CD14-positive monocyte (primary cell): ENCODE measurements at regions not wholly inside any gene's neighbourhood (a gene's known extent, or its start where the extent isn't known, plus 50 kb on each side); places are given as distances from the start of the nearest gene placed in this dataset.

Source experiments
- DNase-seq, 3 donors: peaks; one replicate each; pipeline ENCODE4 v3.0.0-alpha.2; 2011 to 2022
- H2AFZ ChIP-seq: 2 replicates; pipeline ENCODE4 v1.6.0; 2012; ENCODE audit warnings: mild to moderate bottlenecking, low read depth, low read length, inconsistent platforms; ENCODE audit not compliant: insufficient read depth, poor library complexity, severe bottlenecking
- H3K27ac ChIP-seq, 2 donors: 1 replicate in 1 of 2; 2 replicates in 1 of 2; pipeline ENCODE4 v1.5.1; 2012 to 2013; ENCODE audit warnings: low read length in 2 of 2, control low read depth in 1 of 2, inconsistent platforms in 1 of 2, low read depth in 1 of 2, mild to moderate bottlenecking in 1 of 2
- H3K27me3 ChIP-seq, 2 donors: one replicate each; pipeline versions ENCODE4 v1.6.0 to v1.6.1; 2011 to 2013; ENCODE audit warnings: low read length in 2 of 2; ENCODE audit not compliant: control insufficient read depth in 2 of 2, insufficient read depth in 2 of 2
- H3K36me3 ChIP-seq, 2 donors: replicated peaks in 1 of 2; 1 replicate in 1 of 2; 2 replicates in 1 of 2; pipeline versions ENCODE4 v1.5.1 to v1.6.1; 2012 to 2013; ENCODE audit warnings: low read length in 2 of 2, control low read depth in 1 of 2, inconsistent platforms in 1 of 2, mild to moderate bottlenecking in 1 of 2; ENCODE audit not compliant: insufficient read depth in 2 of 2, control insufficient read depth in 1 of 2
- H3K4me1 ChIP-seq, 2 donors: 1 replicate in 1 of 2; 2 replicates in 1 of 2; pipeline versions ENCODE4 v1.5.1 to v1.6.1; 2012 to 2013; ENCODE audit warnings: low read length in 2 of 2, control low read depth in 1 of 2, inconsistent platforms in 1 of 2, mild to moderate bottlenecking in 1 of 2, moderate library complexity in 1 of 2; ENCODE audit not compliant: insufficient read depth in 2 of 2, control insufficient read depth in 1 of 2
- H3K4me2 ChIP-seq: replicated peaks from 2 replicates; pipeline ENCODE3; 2012; ENCODE audit warnings: low read length, moderate library complexity, mild to moderate bottlenecking; ENCODE audit not compliant: poor library complexity, severe bottlenecking; ENCODE audit errors: extremely low read depth
- H3K4me3 ChIP-seq, 3 experiments: fragments of 200-600 bp in 1 of 3; sonication (generic) in 1 of 3; replicated peaks in 1 of 3; 1 replicate in 2 of 3; 2 replicates in 1 of 3; pipeline ENCODE4 v1.5.1; 2011 to 2013; ENCODE audit warnings: low read length in 3 of 3, mild to moderate bottlenecking in 3 of 3, control low read depth in 2 of 3, low read depth in 2 of 3, inconsistent platforms in 1 of 3, moderate library complexity in 1 of 3
- H3K79me2 ChIP-seq: 2 replicates; pipeline ENCODE4 v1.6.0; 2012; ENCODE audit warnings: mild to moderate bottlenecking, control low read depth, inconsistent platforms, low read length, moderate library complexity; ENCODE audit not compliant: insufficient read depth
- H3K9ac ChIP-seq: 2 replicates; pipeline ENCODE4 v1.6.0; 2017; ENCODE audit warnings: low read length, mild to moderate bottlenecking; ENCODE audit not compliant: insufficient read depth, poor library complexity, severe bottlenecking
- H3K9me3 ChIP-seq, 2 donors: replicated peaks in 1 of 2; 1 replicate in 1 of 2; 2 replicates in 1 of 2; pipeline versions ENCODE4 v1.5.1 to v1.6.1; 2012 to 2013; ENCODE audit warnings: low read length in 2 of 2, control low read depth in 1 of 2; ENCODE audit not compliant: control insufficient read depth in 1 of 2, insufficient read depth in 1 of 2
- H4K20me1 ChIP-seq: 2 replicates; pipeline ENCODE4 v1.6.0; 2012; ENCODE audit warnings: mild to moderate bottlenecking, low read length, control low read depth, moderate library complexity; ENCODE audit not compliant: insufficient read depth
- H3K27ac Mint-ChIP-seq, 7 donors: one replicate each; pipeline ENCODE4 v1.8.0; 2020; ENCODE audit warnings: mild to moderate bottlenecking in 7 of 7, mixed read lengths in 7 of 7, moderate library complexity in 6 of 7, inconsistent platforms in 2 of 7
- H3K27me3 Mint-ChIP-seq, 3 donors: one replicate each; pipeline ENCODE4 v1.8.0; 2021 to 2022; ENCODE audit warnings: low read depth in 3 of 3, mild to moderate bottlenecking in 3 of 3, mixed read lengths in 3 of 3, moderate library complexity in 3 of 3, inconsistent platforms in 1 of 3
- H3K36me3 Mint-ChIP-seq, 2 donors: one replicate each; pipeline ENCODE4 v1.8.0; 2020; ENCODE audit warnings: mixed read lengths in 2 of 2, inconsistent platforms in 1 of 2, mild to moderate bottlenecking in 1 of 2
- H3K4me1 Mint-ChIP-seq: one replicate; pipeline ENCODE4 v1.8.0; 2020; ENCODE audit warnings: mild to moderate bottlenecking, mixed read lengths
- H3K4me3 Mint-ChIP-seq, 2 donors: one replicate each; pipeline ENCODE4 v1.8.0; 2020; ENCODE audit warnings: mild to moderate bottlenecking in 2 of 2, mixed read lengths in 2 of 2, moderate library complexity in 1 of 2
- H3K9me3 Mint-ChIP-seq, 7 donors: one replicate each; pipeline ENCODE4 v1.8.0; 2020 to 2022; ENCODE audit warnings: mixed read lengths in 7 of 7, mild to moderate bottlenecking in 6 of 7, moderate library complexity in 6 of 7, inconsistent platforms in 2 of 7
- CTCF ChIP-seq: fragments of 200-600 bp; IDR thresholded peaks from one replicate; pipeline ENCODE4 v1.8.0; 2022; ENCODE audit warnings: antibody characterized with exemption, mild to moderate bottlenecking
- WGBS: methylation state at CpG from one replicate; pipeline ENCODE4 v1.1.5; 2013; ENCODE audit warnings: missing lambda C conversion rate; ENCODE audit not compliant: insufficient coverage; 5-methylcytosine and 5-hydroxymethylcytosine counted together
- intact Hi-C, 2 donors: fragments of 100-400 bp; cut with micrococcal nuclease; formaldehyde crosslinking; loops; one replicate each; pipeline versions ENCODE4 v1.15.0 to v1.15.1; 2023

- intact Hi-C loops = no loop called here
- peaks cover 0 to 2% (median under 1%) of the 10 kb centered on the region in 3 donors for H3K27me3 Mint-ChIP-seq
- H3K4me3 Mint-ChIP-seq = no peak overlapping the region
- no peak overlapping the region for H3K4me3 ChIP-seq
- WGBS = 100% methylated on average over 1 of the region's 6 CpGs
- H3K27ac ChIP-seq = no peak overlapping the region
- no peak overlapping the region for H3K27ac Mint-ChIP-seq
- H3K9me3 Mint-ChIP-seq = peaks cover 0 to 1% (median 0%) of the 10 kb centered on the region in 7 donors
- no peaks in the 10 kb centered on the region for H3K36me3 Mint-ChIP-seq
- H4K20me1 ChIP-seq = no peaks in the 10 kb centered on the region
- no peak overlapping the region for H2AFZ ChIP-seq
- DNase-seq = no peak
- H3K9ac ChIP-seq = no peak overlapping the region
- peaks cover 18% of the 10 kb centered on the region for H3K4me1 Mint-ChIP-seq
- H3K4me1 ChIP-seq = peaks cover 4 to 8% of the 10 kb centered on the region in 2 donors
- no peak overlapping the region for H3K4me2 ChIP-seq
- H3K9me3 ChIP-seq = no peaks in the 10 kb centered on the region
- no peaks in the 10 kb centered on the region for H3K79me2 ChIP-seq
- no peaks in the 10 kb centered on the region for H3K36me3 ChIP-seq
- H3K27me3 ChIP-seq = no peaks in the 10 kb centered on the region
- no peak for TF ChIP-seq CTCF
Measured at GRCh38 chr3:23078735-23079134, 124.4 kb upstream of the UBE2E2 start.

- no peaks in the 10 kb centered on the region for H4K20me1 ChIP-seq
- Mint-ChIP-seq H3K4me3 (peak overlapping the region; percentile 56 to 65), H3K4me1 (peaks cover 18% of the 10 kb centered on the region), H3K27ac (no peak overlapping the region), H3K27me3 (peaks cover 0 to 2% (median 0%) of the 10 kb centered on the region in 3 donors), H3K9me3 (peaks cover 0 to 1% (median 0%) of the 10 kb centered on the region in 7 donors), H3K36me3 (no peaks in the 10 kb centered on the region)
- H3K4me3 ChIP-seq = peak overlapping the region in 2 of 3 experiments; percentile 27 to 45
- H3K27ac ChIP-seq = no peak overlapping the region
- DNase-seq = no peak
- no peaks in the 10 kb centered on the region for H3K9me3 ChIP-seq
- peaks cover 4 to 8% of the 10 kb centered on the region in 2 donors for H3K4me1 ChIP-seq
- peak overlapping the region; percentile 26 for H2AFZ ChIP-seq
- H3K79me2 ChIP-seq = no peaks in the 10 kb centered on the region
- peak overlapping the region; percentile 38 for H3K4me2 ChIP-seq
- intact Hi-C loops = no loop called here
- no peak overlapping the region for H3K9ac ChIP-seq
- no peaks in the 10 kb centered on the region for H3K36me3 ChIP-seq
- no peaks in the 10 kb centered on the region for H3K27me3 ChIP-seq
- 24% methylated on average over 3 of the region's 7 CpGs for WGBS
- no peak for TF ChIP-seq CTCF
Measured at GRCh38 chr3:23079976-23080375, 123.2 kb upstream of the UBE2E2 start.
